ENCODE measurements at regions not wholly inside any gene's neighbourhood (a gene's known extent, or its start where the extent isn't known, plus 50 kb on each side); places are given as distances from the start of the nearest gene placed in this dataset.
"Not testable (repeated sequence)": the region's sequence is repeated elsewhere in the genome, so short reads cannot be mapped to it uniquely, and the experiment has no call there.

- DNase-seq: no peak
Observed at GRCh38 chr20:40019510-40019909, 669.5 kb downstream of the MAFB start.

- no peak for DNase-seq
Observed at GRCh38 chr20:40017765-40018164, 671.3 kb downstream of the MAFB start.

- DNase-seq: no peak
Observed at GRCh38 chr20:40016890-40017289, 672.1 kb downstream of the MAFB start.

- no peak for DNase-seq
Observed at GRCh38 chr20:40016392-40016791, 672.6 kb downstream of the MAFB start.

GRCh38 chr20:40012026-40012425 lies 677.0 kb downstream of the MAFB start:
- DNase-seq: not testable (repeated sequence)

GRCh38 chr20:40010483-40010882 lies 678.6 kb downstream of the MAFB start:
- no peak for DNase-seq

GRCh38 chr20:40009542-40009941 lies 679.5 kb downstream of the MAFB start:
- DNase-seq: no peak

GRCh38 chr20:40008177-40008576 lies 680.9 kb downstream of the MAFB start:
- no peak for DNase-seq

- DNase-seq: no peak
Observed at GRCh38 chr20:40006168-40006860, 682.7 kb downstream of the MAFB start.

GRCh38 chr20:40004092-40004491 lies 684.9 kb downstream of the MAFB start:
- not testable (repeated sequence) for DNase-seq

GRCh38 chr20:39993742-39994141 lies 695.3 kb downstream of the MAFB start:
- no peak for DNase-seq

- no peak for DNase-seq
Observed at GRCh38 chr20:39990692-39991091, 698.3 kb downstream of the MAFB start.

- DNase-seq: no peak
Observed at GRCh38 chr20:39988991-39989390, 700.0 kb downstream of the MAFB start.

- DNase-seq: no peak
Observed at GRCh38 chr20:39986173-39986904, 702.7 kb downstream of the MAFB start.

- no peak for DNase-seq
Observed at GRCh38 chr20:39985271-39985827, 703.7 kb downstream of the MAFB start.

- no peak for DNase-seq
Observed at GRCh38 chr20:39983655-39984054, 705.4 kb downstream of the MAFB start.

GRCh38 chr20:39983183-39983582 lies 705.9 kb downstream of the MAFB start:
- no peak for DNase-seq

GRCh38 chr20:39974966-39975501 lies 714.0 kb downstream of the MAFB start:
- DNase-seq: no peak

- DNase-seq: no peak
Observed at GRCh38 chr20:39968495-39968894, 720.5 kb downstream of the MAFB start.

GRCh38 chr20:39967806-39968205 lies 721.2 kb downstream of the MAFB start:
- no peak for DNase-seq

- no peak for DNase-seq
Observed at GRCh38 chr20:39961637-39962244, 727.3 kb downstream of the MAFB start.

- no peak for DNase-seq
Observed at GRCh38 chr20:39960522-39961428, 728.3 kb downstream of the MAFB start.
